Thoracic aorta (tissue), 2 donors: ENCODE measurements at regions not wholly inside any gene's neighbourhood (a gene's known extent, or its start where the extent isn't known, plus 50 kb on each side); places are given as distances from the start of the nearest gene placed in this dataset.

ENCODE experiments used
- ATAC-seq: fragments of 150-250 bp; one replicate; pipeline ENCODE4 v1.8.0; 2017; ENCODE audit warnings: low read depth; ENCODE audit not compliant: insufficient number of reproducible peaks, low FRiP score
- DNase-seq: peaks from one replicate; pipeline ENCODE4 v3.0.0-alpha.2; 2020; ENCODE audit warnings: low spot score
- H3K27ac ChIP-seq, 2 donors: fragments of 200-600 bp; sonication (generic); 1 replicate in 1 of 2; 2 replicates in 1 of 2; pipeline ENCODE4 v1.5.1; 2016; ENCODE audit warnings: mild to moderate bottlenecking in 2 of 2, moderate library complexity in 2 of 2
- H3K27me3 ChIP-seq: fragments of 200-600 bp; sonication (generic); replicated peaks from 2 replicates; pipeline ENCODE4 v1.6.0; 2016; ENCODE audit warnings: mild to moderate bottlenecking; ENCODE audit not compliant: insufficient read depth
- H3K36me3 ChIP-seq: fragments of 200-600 bp; sonication (generic); one replicate; pipeline ENCODE4 v1.5.1; 2016
- H3K4me1 ChIP-seq, 2 donors: fragments of 200-600 bp; sonication (generic); 1 replicate in 1 of 2; 2 replicates in 1 of 2; pipeline versions ENCODE4 v1.5.1 to v1.6.0; 2016; ENCODE audit warnings: low read depth in 2 of 2, mild to moderate bottlenecking in 1 of 2; ENCODE audit not compliant: control insufficient read depth in 1 of 2
- H3K4me3 ChIP-seq: fragments of 200-600 bp; sonication (generic); 2 replicates; pipeline ENCODE4 v1.5.1; 2016; ENCODE audit warnings: mild to moderate bottlenecking
- H3K9me3 ChIP-seq: fragments of 200-600 bp; sonication (generic); 2 replicates; pipeline ENCODE4 v1.5.1; 2016
- CTCF ChIP-seq: fragments of 200-600 bp; sonication (generic); IDR thresholded peaks from one replicate; pipeline ENCODE4 v1.5.1; 2019; ENCODE audit warnings: antibody characterized with exemption

GRCh38 chr2:157936406-157936805, 60.3 kb upstream of the ACVR1 start:
- Histone ChIP-seq H3K4me1 (no peaks in the 10 kb centered on the region), H3K36me3 (no peaks in the 10 kb centered on the region), H3K4me3 (no peak overlapping the region), H3K27ac (no peak overlapping the region), H3K9me3 (no peaks in the 10 kb centered on the region), H3K27me3 (no peaks in the 10 kb centered on the region)
- DNase-seq, result no peak
- no peak for ATAC-seq
- no peak for TF ChIP-seq CTCF

- H3K27ac ChIP-seq, result no peak overlapping the region
- H3K4me3 ChIP-seq, result no peak overlapping the region
- H3K4me1 ChIP-seq, result no peaks in the 10 kb centered on the region
- no peaks in the 10 kb centered on the region for H3K27me3 ChIP-seq
- ATAC-seq, result no peak
- TF ChIP-seq CTCF, result no peak
- H3K9me3 ChIP-seq, result no peaks in the 10 kb centered on the region
- no peaks in the 10 kb centered on the region for H3K36me3 ChIP-seq
- no peak for DNase-seq
These were observed 59.3 kb upstream of the ACVR1 start for GRCh38 chr2:157935378-157935906.

- DNase-seq (no peak), ATAC-seq (no peak)
- no peak for TF ChIP-seq CTCF
- H3K27ac ChIP-seq, result no peak overlapping the region
- no peaks in the 10 kb centered on the region for H3K9me3 ChIP-seq
- H3K4me1 ChIP-seq, result no peaks in the 10 kb centered on the region
- H3K27me3 ChIP-seq, result no peaks in the 10 kb centered on the region
- H3K36me3 ChIP-seq, result no peaks in the 10 kb centered on the region
- H3K4me3 ChIP-seq, result no peak overlapping the region
These were observed 58.7 kb upstream of the ACVR1 start for GRCh38 chr2:157934684-157935377.

- Histone ChIP-seq H3K27ac (no peak overlapping the region), H3K4me3 (no peak overlapping the region), H3K9me3 (no peaks in the 10 kb centered on the region), H3K36me3 (no peaks in the 10 kb centered on the region), H3K27me3 (no peaks in the 10 kb centered on the region), H3K4me1 (no peaks in the 10 kb centered on the region)
- DNase-seq (no peak), ATAC-seq (no peak)
- TF ChIP-seq CTCF, result no peak
These were observed 57.2 kb upstream of the ACVR1 start for GRCh38 chr2:157933160-157933920.

GRCh38 chr2:157932480-157933159, 56.5 kb upstream of the ACVR1 start:
- Histone ChIP-seq H3K4me3 (no peak overlapping the region), H3K4me1 (no peaks in the 10 kb centered on the region), H3K27me3 (no peaks in the 10 kb centered on the region), H3K9me3 (no peaks in the 10 kb centered on the region), H3K27ac (no peak overlapping the region), H3K36me3 (no peaks in the 10 kb centered on the region)
- TF ChIP-seq CTCF, result no peak
- ATAC-seq (no peak), DNase-seq (no peak)
